NB4 (cell line): ENCODE measurements at regions not wholly inside any gene's neighbourhood (a gene's known extent, or its start where the extent isn't known, plus 50 kb on each side); places are given as distances from the start of the nearest gene placed in this dataset.

Experiments
- DNase-seq: peaks from one replicate; pipeline ENCODE4 v3.0.0; 2010; ENCODE audit warnings: low read depth
- H3K4me3 ChIP-seq: one replicate; pipeline ENCODE4 v1.5.1; 2011; ENCODE audit warnings: mild to moderate bottlenecking, low read depth, low read length, moderate library complexity
- MYC ChIP-seq: IDR thresholded peaks from 2 replicates; pipeline ENCODE4 v1.6.1; 2011; ENCODE audit warnings: low read depth, low read length
- POLR2A ChIP-seq: IDR thresholded peaks from 2 replicates; pipeline ENCODE4 v1.6.1; 2011; ENCODE audit warnings: mild to moderate bottlenecking; ENCODE audit not compliant: insufficient read length; ENCODE audit errors: extremely low read depth
- TF ChIP-seq, protein P1 (sequence below): IDR thresholded peaks from 2 replicates; pipeline ENCODE4 v1.6.1; 2011; ENCODE audit warnings: low read depth, low read length
- TF ChIP-seq, protein P2 (sequence below): IDR thresholded peaks from one replicate; pipeline ENCODE4 v1.5.1; 2012; ENCODE audit warnings: low read depth, low read length

DNA sequence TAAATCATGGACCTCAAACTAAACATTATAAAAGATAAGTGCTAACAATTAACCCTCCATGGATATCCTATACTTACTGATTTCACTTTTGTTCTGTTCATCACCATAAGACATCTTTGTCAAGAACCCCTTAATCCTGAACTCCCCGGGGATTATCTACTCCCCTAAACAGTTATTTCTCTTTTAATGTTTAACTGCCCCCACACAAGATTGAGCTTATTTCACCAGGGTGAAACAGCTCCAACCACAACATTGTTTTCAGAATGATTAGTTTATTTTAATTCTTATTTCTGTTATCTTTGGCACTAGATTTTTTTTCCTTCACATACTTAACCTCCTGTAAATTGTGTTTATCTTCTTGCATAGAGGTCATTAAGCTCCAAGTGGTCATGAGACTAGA is 103.2 kb upstream of the HCN1 start:
- no peak overlapping the region for H3K4me3 ChIP-seq
- DNase-seq = no peak
- TF ChIP-seq, protein P1, sequence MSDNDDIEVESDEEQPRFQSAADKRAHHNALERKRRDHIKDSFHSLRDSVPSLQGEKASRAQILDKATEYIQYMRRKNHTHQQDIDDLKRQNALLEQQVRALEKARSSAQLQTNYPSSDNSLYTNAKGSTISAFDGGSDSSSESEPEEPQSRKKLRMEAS = no peak
- TF ChIP-seq MYC (no peak), POLR2A (no peak)
- TF ChIP-seq, protein P2, sequence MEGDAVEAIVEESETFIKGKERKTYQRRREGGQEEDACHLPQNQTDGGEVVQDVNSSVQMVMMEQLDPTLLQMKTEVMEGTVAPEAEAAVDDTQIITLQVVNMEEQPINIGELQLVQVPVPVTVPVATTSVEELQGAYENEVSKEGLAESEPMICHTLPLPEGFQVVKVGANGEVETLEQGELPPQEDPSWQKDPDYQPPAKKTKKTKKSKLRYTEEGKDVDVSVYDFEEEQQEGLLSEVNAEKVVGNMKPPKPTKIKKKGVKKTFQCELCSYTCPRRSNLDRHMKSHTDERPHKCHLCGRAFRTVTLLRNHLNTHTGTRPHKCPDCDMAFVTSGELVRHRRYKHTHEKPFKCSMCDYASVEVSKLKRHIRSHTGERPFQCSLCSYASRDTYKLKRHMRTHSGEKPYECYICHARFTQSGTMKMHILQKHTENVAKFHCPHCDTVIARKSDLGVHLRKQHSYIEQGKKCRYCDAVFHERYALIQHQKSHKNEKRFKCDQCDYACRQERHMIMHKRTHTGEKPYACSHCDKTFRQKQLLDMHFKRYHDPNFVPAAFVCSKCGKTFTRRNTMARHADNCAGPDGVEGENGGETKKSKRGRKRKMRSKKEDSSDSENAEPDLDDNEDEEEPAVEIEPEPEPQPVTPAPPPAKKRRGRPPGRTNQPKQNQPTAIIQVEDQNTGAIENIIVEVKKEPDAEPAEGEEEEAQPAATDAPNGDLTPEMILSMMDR = no peak

DNA sequence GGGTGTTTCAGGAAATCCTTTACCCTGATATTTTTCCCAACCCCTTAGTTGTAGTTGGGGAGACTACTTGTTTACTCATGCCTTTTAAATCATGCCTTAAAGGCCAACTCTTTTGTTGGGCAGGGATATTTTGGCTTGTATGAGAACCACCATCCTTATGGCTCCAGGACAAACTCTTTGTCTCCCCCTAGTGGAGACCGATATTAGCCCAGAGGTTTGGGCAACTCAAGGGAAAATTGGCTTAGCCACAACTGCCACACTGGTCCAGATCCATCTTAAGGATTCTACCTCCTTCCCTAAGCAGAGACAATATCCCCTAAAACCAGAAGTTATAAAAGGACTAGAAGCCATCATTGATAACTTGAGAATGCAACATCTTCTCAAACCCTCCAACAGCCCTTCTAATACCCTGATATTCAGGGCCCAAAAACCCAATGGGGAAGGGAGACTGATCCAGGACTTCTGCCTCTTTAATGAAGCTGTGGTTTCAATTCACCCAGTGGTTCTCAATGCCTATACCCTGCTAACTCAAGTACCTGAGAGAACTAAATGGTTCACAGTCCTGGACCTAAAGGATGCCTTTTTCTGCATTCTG is 100.9 kb upstream of the HCN1 start:
- H3K4me3 ChIP-seq = no peak overlapping the region
- DNase-seq = peak; percentile 47
- TF ChIP-seq, protein P2 = peak; percentile 81
- TF ChIP-seq POLR2A = no peak

DNA sequence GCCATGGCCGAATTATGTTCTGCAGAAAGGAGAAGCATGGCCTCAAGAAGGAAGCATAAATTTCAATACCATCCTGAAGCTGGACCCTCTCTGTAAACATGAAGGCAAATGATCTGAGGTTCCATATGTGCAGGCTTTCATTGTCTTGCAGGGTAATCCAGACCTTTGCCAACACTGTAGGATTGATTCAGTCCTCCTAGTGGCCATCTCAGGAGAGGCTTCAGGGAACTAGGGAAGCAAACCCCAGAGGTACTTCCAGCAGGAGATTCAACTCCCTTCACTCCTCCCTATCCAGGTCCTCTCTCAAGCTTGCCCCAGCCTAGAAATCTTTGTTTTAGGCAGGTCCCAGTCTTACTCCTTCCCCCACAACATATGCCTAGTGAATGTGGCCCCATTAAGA is 99.3 kb upstream of the HCN1 start:
- no peak for TF ChIP-seq MYC
- H3K4me3 ChIP-seq = no peak overlapping the region
- no peak for DNase-seq

DNA sequence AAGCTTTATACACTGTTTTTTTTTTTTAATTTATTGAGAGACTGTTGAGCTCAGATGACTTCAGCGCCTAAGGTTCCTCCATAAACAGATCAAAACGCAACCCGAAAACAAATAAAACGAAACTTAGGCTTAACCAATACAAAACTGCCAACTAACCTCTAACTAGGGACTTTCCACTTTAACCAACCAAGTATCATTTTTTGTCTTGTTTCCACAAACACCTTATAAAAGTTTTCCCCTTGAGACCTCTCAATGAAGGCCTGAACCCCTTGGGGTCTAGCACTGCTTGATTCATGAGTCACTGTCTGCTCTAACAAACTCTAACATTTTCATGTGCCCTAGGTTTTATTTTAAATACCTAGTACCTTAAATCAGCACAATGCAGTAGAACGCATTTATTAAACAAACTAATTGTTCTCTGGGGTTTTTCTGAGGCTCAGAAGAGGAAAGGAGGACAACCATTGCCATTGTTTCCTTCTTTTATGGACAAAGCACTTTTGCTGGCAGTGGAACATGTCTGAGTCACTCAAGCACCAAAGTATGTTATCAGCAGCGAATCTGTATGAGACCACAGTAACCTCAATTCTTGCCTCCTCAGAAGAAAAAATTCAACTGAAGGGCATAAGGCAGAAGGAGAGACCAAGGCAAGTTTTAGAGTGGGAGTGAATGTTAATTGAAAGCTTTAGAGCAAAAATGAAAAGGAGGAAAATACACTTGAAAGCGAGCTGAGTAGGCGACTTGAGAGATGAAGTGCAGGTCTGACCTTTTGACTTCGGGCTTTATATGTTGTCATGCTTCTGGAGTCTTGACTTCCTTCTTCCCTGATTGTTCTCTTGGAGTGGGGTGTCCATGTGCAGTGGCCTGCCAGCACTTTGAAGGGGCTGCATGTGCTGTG is 97.7 kb upstream of the HCN1 start:
- no peak for TF ChIP-seq POLR2A
- TF ChIP-seq, protein P2 = no peak
- TF ChIP-seq, protein P1 = no peak
- no peak for TF ChIP-seq MYC
- H3K4me3 ChIP-seq = no peak overlapping the region
- DNase-seq = peak; percentile 12

DNA sequence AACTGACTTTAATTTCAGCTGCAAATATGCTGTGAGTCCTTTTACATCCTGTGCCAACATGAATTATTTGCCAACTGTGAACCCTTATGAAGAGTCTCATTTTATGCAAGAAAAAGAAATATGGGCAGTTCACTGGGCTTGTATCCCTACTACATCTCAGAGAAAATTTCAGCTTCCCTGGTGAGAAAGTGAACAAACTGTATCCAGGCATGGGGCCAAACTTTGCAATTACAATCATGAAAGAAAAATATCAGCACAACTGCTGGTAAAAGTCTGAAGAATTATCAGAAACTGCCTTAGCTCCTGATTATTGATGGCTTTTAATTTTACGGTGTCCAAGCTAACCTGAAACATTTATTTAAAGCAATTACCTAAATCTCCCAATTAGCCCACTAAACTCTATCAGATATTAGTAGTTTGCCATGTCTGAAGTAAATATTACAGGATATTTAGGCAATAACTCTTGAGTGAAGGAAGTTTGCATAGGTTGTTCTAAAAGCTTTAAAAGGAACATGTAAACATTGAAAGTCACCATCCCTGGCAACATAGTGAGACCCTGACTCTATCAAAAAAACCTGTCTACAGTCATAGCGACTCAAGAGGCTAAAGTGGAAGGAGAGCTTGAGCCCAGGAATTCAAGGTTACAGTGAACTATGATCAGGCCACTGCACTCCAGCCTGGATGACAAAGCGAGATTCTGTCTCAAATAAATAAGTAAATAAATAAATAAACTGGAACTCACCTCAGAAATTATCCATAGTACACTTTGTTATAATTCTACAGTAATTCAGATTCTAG is 83.9 kb upstream of the HCN1 start:
- no peak overlapping the region for H3K4me3 ChIP-seq
- TF ChIP-seq, protein P1 = no peak
- TF ChIP-seq MYC (no peak), POLR2A (no peak)
- TF ChIP-seq, protein P2 = no peak
- no peak for DNase-seq

DNA sequence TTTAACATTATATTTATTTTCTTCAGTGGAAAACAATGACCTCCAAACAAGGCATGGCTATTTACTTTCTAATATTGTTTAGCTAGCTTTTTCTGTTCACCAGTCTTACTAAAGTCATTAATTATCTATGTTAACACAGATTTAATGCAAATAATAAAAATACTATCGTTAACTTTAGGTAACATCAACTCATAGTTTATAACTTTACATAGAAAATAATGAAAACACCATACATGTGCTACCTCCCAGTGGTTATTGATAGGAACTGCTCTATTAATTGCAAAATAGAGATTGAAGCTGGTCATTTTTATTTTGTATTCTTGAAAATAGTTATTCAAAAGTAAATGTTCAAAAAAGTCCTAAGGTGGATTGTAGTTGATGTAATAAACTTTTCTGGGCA is 78.3 kb upstream of the HCN1 start:
- TF ChIP-seq, protein P2 = no peak
- no peak for TF ChIP-seq POLR2A
- TF ChIP-seq MYC = no peak
- TF ChIP-seq, protein P1 = no peak
- no peak overlapping the region for H3K4me3 ChIP-seq
- DNase-seq = no peak
